Activated naive CD4-positive, alpha-beta T cell treated with anti-CD3 and anti-CD28 coated beads for 36 hours (primary cell): ENCODE measurements at regions not wholly inside any gene's neighbourhood (a gene's known extent, or its start where the extent isn't known, plus 50 kb on each side); places are given as distances from the start of the nearest gene placed in this dataset.

Source experiments
- CTCF ChIA-PET: fragments of 350-600 bp; sonication (Branson Sonifier 250); formaldehyde crosslinking; loops from one replicate; lab custom pipeline; 2021; ENCODE audit warnings: antibody characterized with exemption; lab: Charles Lee
- DNase-seq: peaks from one replicate; pipeline ENCODE4 v3.0.0-alpha.2; 2020
- H3K27ac Mint-ChIP-seq: one replicate; pipeline ENCODE4 v1.8.0; 2021; ENCODE audit warnings: mild to moderate bottlenecking, mixed read lengths
- H3K27me3 Mint-ChIP-seq: one replicate; pipeline ENCODE4 v1.8.0; 2021; ENCODE audit warnings: low read depth, mixed read lengths
- H3K36me3 Mint-ChIP-seq: one replicate; pipeline ENCODE4 v1.8.0; 2021; ENCODE audit warnings: low read depth, mixed read lengths
- H3K4me1 Mint-ChIP-seq: one replicate; pipeline ENCODE4 v1.8.0; 2021; ENCODE audit warnings: low read depth, mixed read lengths
- H3K4me3 Mint-ChIP-seq: one replicate; pipeline ENCODE4 v1.8.0; 2021; ENCODE audit warnings: mild to moderate bottlenecking, moderate library complexity, mixed read lengths
- H3K9me3 Mint-ChIP-seq: one replicate; pipeline ENCODE4 v1.8.0; 2021; ENCODE audit warnings: mixed read lengths
- intact Hi-C: fragments of 100-400 bp; cut with micrococcal nuclease; formaldehyde crosslinking; loops from one replicate; pipeline ENCODE4 v1.15.1; 2023

GRCh38 chr14:40133463-40133862 lies 701.2 kb upstream of the FBXO33 start:
- H3K9me3 Mint-ChIP-seq = peaks cover 22% of the 10 kb centered on the region

GRCh38 chr14:40129159-40129558 lies 696.9 kb upstream of the FBXO33 start:
- Mint-ChIP-seq H3K9me3 (peaks cover 15% of the 10 kb centered on the region), H3K4me3 (no peak overlapping the region), H3K36me3 (peaks cover 2% of the 10 kb centered on the region), H3K27me3 (no peaks in the 10 kb centered on the region), H3K27ac (no peak overlapping the region), H3K4me1 (no peaks in the 10 kb centered on the region)
- CTCF ChIA-PET = no interaction called here
- intact Hi-C loops = no loop called here
- DNase-seq = no peak

More at GRCh38 chr14:40133463-40133862, 701.2 kb upstream of the FBXO33 start:
- Mint-ChIP-seq H3K27me3 (no peaks in the 10 kb centered on the region), H3K27ac (no peak overlapping the region), H3K36me3 (no peaks in the 10 kb centered on the region), H3K4me3 (no peak overlapping the region), H3K4me1 (no peaks in the 10 kb centered on the region)
- intact Hi-C loops = no loop called here
- CTCF ChIA-PET = no interaction called here
- DNase-seq = no peak

- Mint-ChIP-seq H3K4me3 (no peak overlapping the region), H3K9me3 (peaks cover 2% of the 10 kb centered on the region), H3K27ac (no peak overlapping the region), H3K27me3 (no peaks in the 10 kb centered on the region), H3K36me3 (peaks cover 2% of the 10 kb centered on the region), H3K4me1 (no peaks in the 10 kb centered on the region)
- CTCF ChIA-PET = no interaction called here
- intact Hi-C loops = no loop called here
- no peak for DNase-seq
Observed at GRCh38 chr14:40123816-40124215, 691.6 kb upstream of the FBXO33 start.

- no peaks in the 10 kb centered on the region for H3K4me1 Mint-ChIP-seq
- no peak overlapping the region for H3K4me3 Mint-ChIP-seq
- CTCF ChIA-PET = interaction anchor here (0.6 kb wide), 1 partner anchor 36 kb away, joined by 3 read pairs; no protein-coding TSS in a partner anchor
- peaks cover 2% of the 10 kb centered on the region for H3K36me3 Mint-ChIP-seq
- H3K9me3 Mint-ChIP-seq = peaks cover 3% of the 10 kb centered on the region
- no peaks in the 10 kb centered on the region for H3K27me3 Mint-ChIP-seq
- intact Hi-C loops = no loop called here
- no peak for DNase-seq
- no peak overlapping the region for H3K27ac Mint-ChIP-seq
Observed at GRCh38 chr14:40122968-40123648, 690.9 kb upstream of the FBXO33 start.

- Mint-ChIP-seq H3K9me3 (peaks cover 1% of the 10 kb centered on the region), H3K36me3 (no peaks in the 10 kb centered on the region), H3K4me3 (no peak overlapping the region), H3K27ac (no peak overlapping the region), H3K27me3 (no peaks in the 10 kb centered on the region), H3K4me1 (no peaks in the 10 kb centered on the region)
- CTCF ChIA-PET = no interaction called here
- intact Hi-C loops = no loop called here
- DNase-seq = no peak
Observed at GRCh38 chr14:40119765-40120164, 687.5 kb upstream of the FBXO33 start.

- Mint-ChIP-seq H3K27ac (no peak overlapping the region), H3K4me3 (no peak overlapping the region), H3K27me3 (no peaks in the 10 kb centered on the region), H3K9me3 (peaks cover 1% of the 10 kb centered on the region), H3K4me1 (no peaks in the 10 kb centered on the region), H3K36me3 (no peaks in the 10 kb centered on the region)
- intact Hi-C loops = no loop called here
- DNase-seq = no peak
- CTCF ChIA-PET = no interaction called here
Observed at GRCh38 chr14:40119321-40119720, 687.1 kb upstream of the FBXO33 start.

GRCh38 chr14:40115583-40115982 lies 683.4 kb upstream of the FBXO33 start:
- Mint-ChIP-seq H3K9me3 (peaks cover 1% of the 10 kb centered on the region), H3K4me1 (no peaks in the 10 kb centered on the region), H3K27me3 (no peaks in the 10 kb centered on the region), H3K4me3 (no peak overlapping the region), H3K27ac (no peak overlapping the region), H3K36me3 (no peaks in the 10 kb centered on the region)
- intact Hi-C loops = no loop called here
- CTCF ChIA-PET = no interaction called here
- no peak for DNase-seq

- intact Hi-C loops = no loop called here
Observed at GRCh38 chr14:40113671-40114070, 681.4 kb upstream of the FBXO33 start.

GRCh38 chr14:40100544-40101196 lies 668.4 kb upstream of the FBXO33 start:
- no peaks in the 10 kb centered on the region for H3K27me3 Mint-ChIP-seq
- H3K9me3 Mint-ChIP-seq = peaks cover 12% of the 10 kb centered on the region
- H3K4me3 Mint-ChIP-seq = no peak overlapping the region
- CTCF ChIA-PET = no interaction called here
- no peaks in the 10 kb centered on the region for H3K4me1 Mint-ChIP-seq
- intact Hi-C loops = no loop called here
- no peaks in the 10 kb centered on the region for H3K36me3 Mint-ChIP-seq
- no peak for DNase-seq
- H3K27ac Mint-ChIP-seq = no peak overlapping the region

More at GRCh38 chr14:40113671-40114070, 681.4 kb upstream of the FBXO33 start:
- CTCF ChIA-PET = no interaction called here
- Mint-ChIP-seq H3K27me3 (no peaks in the 10 kb centered on the region), H3K27ac (no peak overlapping the region), H3K4me1 (no peaks in the 10 kb centered on the region), H3K4me3 (no peak overlapping the region), H3K9me3 (peaks cover 1% of the 10 kb centered on the region), H3K36me3 (no peaks in the 10 kb centered on the region)
- no peak for DNase-seq

GRCh38 chr14:40099316-40099715 lies 667.1 kb upstream of the FBXO33 start:
- no peaks in the 10 kb centered on the region for H3K27me3 Mint-ChIP-seq
- intact Hi-C loops = no loop called here
- CTCF ChIA-PET = interaction anchor here (0.6 to 0.7 kb wide), 2 partner anchors 56 to 147 kb away, joined by 3 read pairs; no protein-coding TSS in a partner anchor
- DNase-seq = no peak
- no peak overlapping the region for H3K4me3 Mint-ChIP-seq
- H3K4me1 Mint-ChIP-seq = no peaks in the 10 kb centered on the region
- no peaks in the 10 kb centered on the region for H3K36me3 Mint-ChIP-seq
- no peak overlapping the region for H3K27ac Mint-ChIP-seq
- peaks cover 1% of the 10 kb centered on the region for H3K9me3 Mint-ChIP-seq

- Mint-ChIP-seq H3K9me3 (no peaks in the 10 kb centered on the region), H3K4me3 (no peak overlapping the region), H3K4me1 (no peaks in the 10 kb centered on the region), H3K27me3 (no peaks in the 10 kb centered on the region), H3K27ac (no peak overlapping the region), H3K36me3 (no peaks in the 10 kb centered on the region)
- intact Hi-C loops = no loop called here
- DNase-seq = no peak
- CTCF ChIA-PET = no interaction called here
Observed at GRCh38 chr14:40098468-40098867, 666.2 kb upstream of the FBXO33 start.

- Mint-ChIP-seq H3K27ac (no peak overlapping the region), H3K27me3 (no peaks in the 10 kb centered on the region), H3K4me1 (no peaks in the 10 kb centered on the region), H3K36me3 (no peaks in the 10 kb centered on the region), H3K4me3 (no peak overlapping the region), H3K9me3 (no peaks in the 10 kb centered on the region)
- no peak for DNase-seq
- CTCF ChIA-PET = interaction anchor here (0.7 kb wide), 1 partner anchor 609 kb away, joined by 4 read pairs; no protein-coding TSS in a partner anchor
- intact Hi-C loops = no loop called here
Observed at GRCh38 chr14:40096968-40097367, 664.7 kb upstream of the FBXO33 start.

- CTCF ChIA-PET = no interaction called here
- Mint-ChIP-seq H3K27ac (no peak overlapping the region), H3K4me3 (no peak overlapping the region), H3K4me1 (no peaks in the 10 kb centered on the region), H3K36me3 (no peaks in the 10 kb centered on the region), H3K9me3 (no peaks in the 10 kb centered on the region), H3K27me3 (no peaks in the 10 kb centered on the region)
- DNase-seq = no peak
- intact Hi-C loops = no loop called here
Observed at GRCh38 chr14:40093800-40094199, 661.6 kb upstream of the FBXO33 start.
